ENCODE measurements at regions not wholly inside any gene's neighbourhood (a gene's known extent, or its start where the extent isn't known, plus 50 kb on each side); places are given as distances from the start of the nearest gene placed in this dataset.

- DNase-seq (ENCODE audit: low spot score) = no peak
Observed at GRCh38 chr2:20150110-20150706, 74.7 kb downstream of the SDC1 start.

DNA sequence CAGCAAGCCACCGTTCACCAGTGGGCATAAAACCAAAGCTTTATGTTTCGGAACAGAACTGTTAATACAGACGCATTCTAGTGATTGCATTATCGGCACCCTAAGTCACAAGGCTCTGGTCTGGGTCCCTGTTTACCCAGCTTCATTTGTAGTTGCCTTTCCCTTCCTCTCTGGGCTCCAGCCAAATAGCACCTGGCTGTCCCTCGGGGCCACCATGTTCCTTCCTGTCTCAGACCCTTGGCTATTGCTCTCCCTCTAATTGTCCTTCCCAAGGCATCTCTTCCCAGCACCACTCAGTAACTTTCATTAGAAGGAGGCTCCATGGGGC is 75.3 kb downstream of the SDC1 start:
- no peak for DNase-seq (ENCODE audit: low spot score)

DNA sequence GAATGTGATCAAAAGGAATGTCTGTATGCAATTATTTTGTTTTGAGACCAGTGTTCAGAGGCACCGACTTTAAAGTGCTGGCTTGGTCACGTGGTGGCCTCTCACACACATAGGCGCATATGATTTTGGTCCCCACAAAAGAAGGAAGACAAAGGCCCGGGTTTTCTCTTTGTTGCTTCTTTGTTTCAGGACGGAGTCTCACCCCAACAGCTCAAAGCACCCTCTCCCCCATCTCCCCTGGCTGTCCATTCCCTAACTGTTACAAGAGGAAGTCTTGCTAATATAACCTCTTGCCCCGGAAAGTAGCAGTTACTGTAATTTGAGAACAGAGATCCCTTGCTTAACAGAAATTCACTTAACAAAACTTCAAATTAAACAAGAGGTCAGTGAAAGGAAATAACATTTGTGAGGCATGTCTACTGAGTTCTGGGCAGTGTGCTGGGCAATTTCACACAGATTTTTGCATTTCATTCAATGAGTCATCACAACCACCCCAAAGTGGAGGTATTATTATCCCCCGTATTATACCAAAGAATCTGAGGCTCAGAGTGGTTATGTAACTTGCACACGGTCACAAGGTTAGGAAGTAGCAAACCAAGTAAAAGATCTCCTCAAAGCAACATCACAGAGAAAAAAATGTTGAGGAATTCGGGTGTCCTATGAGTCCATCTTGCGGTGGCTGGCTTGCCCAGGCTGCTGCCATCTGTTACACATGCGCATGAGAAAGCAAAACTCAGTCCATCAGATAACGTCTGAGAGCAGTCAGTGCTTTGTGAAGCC is 75.8 kb downstream of the SDC1 start:
- DNase-seq (ENCODE audit: low spot score) = no peak

DNA sequence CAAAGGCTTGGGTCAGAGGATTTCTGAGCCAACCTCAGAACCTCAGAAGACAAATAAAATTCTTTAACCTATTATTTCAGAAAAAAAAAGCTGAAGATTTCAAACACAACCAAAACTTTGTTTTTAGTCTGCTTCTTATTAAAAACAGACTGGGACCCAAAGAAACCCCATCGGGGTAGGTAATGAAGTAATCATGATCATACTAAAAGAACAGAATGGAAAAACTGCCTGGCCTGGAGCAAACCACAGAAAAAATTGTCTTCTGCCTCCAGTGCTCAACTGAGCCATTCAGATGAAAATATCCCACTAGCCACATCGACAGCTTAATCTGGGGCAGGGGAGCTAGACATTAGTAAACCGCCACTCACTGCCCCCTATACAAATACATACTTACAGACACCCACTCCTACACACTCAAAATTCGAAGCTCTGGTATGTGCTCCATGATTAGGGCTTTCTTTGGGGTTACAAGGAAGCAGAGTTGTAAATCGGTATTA is 76.5 kb downstream of the SDC1 start:
- DNase-seq (ENCODE audit: low spot score) = no peak

DNA sequence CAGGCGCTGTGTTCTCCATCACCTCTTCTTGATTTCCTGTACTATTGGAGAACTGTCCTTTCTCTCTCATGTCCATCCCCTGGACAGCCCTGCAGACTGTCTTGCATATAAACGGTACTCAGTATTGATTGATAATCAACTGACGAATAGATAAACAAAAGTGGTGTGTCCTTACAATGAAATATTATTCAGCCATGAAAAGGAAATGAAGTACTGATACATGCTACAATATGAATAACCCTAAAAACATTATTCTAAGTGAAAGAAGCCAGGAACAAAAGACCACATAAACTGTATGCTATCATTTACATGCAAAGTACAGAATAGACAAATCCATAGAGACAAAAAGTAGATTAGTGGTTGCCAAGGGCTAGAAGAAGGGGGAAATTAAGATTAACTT is 77.6 kb downstream of the SDC1 start:
- DNase-seq (ENCODE audit: low spot score) = no peak

- DNase-seq (ENCODE audit: low spot score) = no peak
Observed at GRCh38 chr2:20146401-20146800, 78.5 kb downstream of the SDC1 start.

GRCh38 chr2:20145497-20146193 is 79.3 kb downstream of the SDC1 start:
- DNase-seq (ENCODE audit: low spot score) = no peak

DNA sequence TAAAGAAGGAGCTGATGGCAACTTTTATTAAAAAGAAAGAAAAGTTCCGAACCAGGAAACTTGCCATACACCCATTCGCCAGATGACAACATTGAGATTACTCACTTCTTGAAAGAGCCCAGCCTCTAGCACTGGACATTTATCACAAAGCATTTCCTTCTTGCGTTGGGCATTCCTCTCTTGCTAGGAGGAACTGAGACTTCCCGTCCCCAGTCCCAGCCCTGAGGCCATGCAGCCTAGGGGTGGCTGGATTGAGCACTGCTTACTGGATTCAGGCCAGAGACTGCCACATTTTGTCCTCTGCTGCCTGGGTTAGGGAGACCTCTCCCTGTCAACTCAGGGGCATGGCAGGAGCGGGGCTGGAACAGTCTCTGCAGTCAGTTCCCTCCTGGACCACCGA is 80.1 kb downstream of the SDC1 start:
- DNase-seq (ENCODE audit: low spot score) = no peak

GRCh38 chr2:20144196-20144595 is 80.7 kb downstream of the SDC1 start:
- no peak for DNase-seq (ENCODE audit: low spot score)

- DNase-seq (ENCODE audit: low spot score) = no peak
Observed at GRCh38 chr2:20143263-20143662, 81.7 kb downstream of the SDC1 start.

- DNase-seq (ENCODE audit: low spot score) = no peak
Observed at GRCh38 chr2:20141806-20142205, 83.1 kb downstream of the SDC1 start.

DNA sequence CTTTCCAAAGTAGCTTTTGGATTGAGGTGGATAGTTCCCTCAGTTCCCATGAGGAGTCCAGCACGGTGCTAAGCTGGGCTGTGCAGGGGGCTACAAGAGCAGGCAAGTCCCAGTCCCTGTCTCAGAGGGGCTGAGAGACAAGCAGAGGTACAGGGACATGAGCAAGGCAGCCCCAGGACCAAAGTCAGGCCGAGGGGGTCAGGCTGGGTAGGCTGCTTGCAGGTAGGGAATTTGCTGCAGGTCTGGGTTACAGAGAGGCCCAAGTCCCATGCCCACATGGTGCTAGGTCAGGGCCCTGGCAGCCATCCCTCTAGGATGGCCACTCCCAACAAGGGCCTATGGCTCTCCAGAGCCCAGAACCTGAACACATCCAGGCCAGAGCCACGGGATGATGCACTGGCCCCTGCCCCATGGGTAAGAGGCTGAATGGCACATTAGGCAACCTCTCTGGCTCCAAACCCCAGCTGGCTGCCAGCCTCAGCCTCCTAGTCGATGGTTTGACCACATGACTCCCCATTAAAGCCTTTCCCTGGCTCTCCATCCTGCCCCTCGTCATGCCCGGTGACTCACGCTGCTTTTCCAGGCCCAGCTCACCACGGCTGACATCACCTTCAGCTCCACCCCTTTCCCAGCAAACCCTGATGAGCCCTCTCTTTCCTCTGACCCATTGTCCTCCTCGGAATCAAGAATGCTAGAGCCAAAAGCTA is 83.7 kb downstream of the SDC1 start:
- DNase-seq (ENCODE audit: low spot score) = peak; percentile 73

DNA sequence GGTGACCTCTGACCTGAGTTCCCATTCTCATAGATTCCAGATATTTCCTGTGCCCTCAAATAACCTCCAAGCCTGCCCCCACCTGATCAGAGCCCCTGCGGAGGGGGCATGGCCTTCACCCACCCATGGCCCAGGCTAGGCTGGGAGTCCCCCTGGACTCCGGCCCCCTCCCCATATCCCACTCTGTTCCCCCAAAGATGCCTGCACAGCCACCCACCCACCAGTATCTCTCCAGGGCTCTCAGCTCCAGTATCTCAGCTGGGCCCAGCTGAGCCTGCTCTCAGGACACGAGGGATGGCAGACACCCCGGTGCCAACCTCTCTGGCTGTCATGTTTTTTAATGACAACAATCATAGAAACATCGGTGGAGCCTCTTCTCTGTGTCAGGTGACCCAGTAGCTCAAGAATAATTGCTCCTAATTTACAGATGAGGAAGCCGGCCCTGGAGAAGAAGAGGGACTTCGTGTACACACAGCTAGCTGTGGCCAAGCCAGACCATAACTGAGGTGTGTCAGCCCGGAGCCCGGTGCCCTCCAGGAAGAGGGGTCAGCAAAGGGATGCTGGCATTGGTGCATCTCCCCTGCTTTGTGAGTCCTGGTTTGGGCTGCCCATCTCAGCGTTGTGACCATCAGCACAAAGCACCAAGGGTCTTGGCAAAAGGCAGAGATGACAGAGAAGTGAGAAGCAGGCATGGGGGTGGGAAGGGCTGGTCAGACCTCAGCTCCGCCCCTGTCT is 84.4 kb downstream of the SDC1 start:
- DNase-seq (ENCODE audit: low spot score) = no peak

DNA sequence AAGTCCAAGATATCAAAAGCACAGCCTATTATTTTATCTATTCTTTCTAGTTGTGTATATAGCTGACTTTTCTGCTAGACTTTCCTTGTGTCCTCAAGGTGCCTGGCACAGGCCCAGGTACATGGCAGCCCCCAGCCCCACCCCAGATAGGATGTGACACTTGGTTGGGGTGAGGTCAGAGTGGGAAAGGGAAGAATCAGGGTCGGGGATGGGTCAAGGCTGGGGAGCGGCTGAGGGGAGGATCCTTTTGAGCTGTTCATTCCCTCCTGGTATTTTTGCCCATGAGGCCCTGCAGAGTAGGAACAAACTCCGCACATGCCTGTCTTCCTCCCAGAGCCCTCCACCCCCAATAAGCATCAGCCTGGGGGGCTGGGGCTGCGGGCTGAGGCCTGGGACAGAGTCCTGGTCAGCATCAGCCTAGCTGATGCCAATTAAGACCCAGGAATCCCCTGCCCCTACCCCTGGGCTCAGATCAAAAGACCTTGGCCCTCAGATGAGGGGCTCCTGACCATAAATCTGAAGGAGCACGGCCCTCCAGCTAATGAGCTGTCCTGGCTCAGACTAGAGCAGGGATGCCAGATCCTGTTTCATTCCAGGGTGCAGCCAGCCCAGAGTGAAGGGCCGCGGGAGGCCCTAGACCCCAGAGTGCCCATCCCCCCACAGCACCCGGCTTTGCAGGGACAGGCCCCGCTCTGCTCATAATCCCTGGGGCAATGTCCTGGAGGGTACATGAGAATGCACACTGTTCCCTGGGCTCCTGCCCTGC is 85.3 kb downstream of the SDC1 start:
- no peak for DNase-seq (ENCODE audit: low spot score)

- no peak for DNase-seq (ENCODE audit: low spot score)
Observed at GRCh38 chr2:20138696-20139095, 86.2 kb downstream of the SDC1 start.

- DNase-seq (ENCODE audit: low spot score) = no peak
Observed at GRCh38 chr2:20137884-20138283, 86.5 kb upstream of the LAPTM4A start.

DNA sequence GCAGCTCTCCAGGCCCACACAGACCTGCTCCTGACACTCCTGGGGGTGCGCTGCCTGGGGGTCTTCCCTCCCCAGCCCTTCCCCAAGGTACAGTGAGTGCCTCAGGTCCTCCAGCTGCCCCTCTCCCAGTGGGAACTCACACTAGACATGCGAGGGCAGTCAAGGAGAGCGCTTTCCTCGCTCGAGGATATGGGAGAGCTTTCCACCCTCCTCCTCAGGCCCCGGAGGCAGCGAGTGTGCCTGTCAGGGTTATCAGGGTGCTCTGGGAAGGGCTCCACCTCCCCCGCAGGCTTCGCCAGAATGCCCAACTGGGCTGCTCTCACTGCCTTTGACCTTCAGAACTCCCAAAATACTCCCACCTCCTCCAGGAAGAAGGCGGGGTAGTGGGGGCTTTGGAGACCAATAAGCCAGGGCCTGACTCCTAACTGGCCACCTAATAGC is 85.7 kb upstream of the LAPTM4A start:
- no peak for DNase-seq (ENCODE audit: low spot score)

GRCh38 chr2:20136149-20136548 is 84.7 kb upstream of the LAPTM4A start:
- DNase-seq (ENCODE audit: low spot score) = no peak

DNA sequence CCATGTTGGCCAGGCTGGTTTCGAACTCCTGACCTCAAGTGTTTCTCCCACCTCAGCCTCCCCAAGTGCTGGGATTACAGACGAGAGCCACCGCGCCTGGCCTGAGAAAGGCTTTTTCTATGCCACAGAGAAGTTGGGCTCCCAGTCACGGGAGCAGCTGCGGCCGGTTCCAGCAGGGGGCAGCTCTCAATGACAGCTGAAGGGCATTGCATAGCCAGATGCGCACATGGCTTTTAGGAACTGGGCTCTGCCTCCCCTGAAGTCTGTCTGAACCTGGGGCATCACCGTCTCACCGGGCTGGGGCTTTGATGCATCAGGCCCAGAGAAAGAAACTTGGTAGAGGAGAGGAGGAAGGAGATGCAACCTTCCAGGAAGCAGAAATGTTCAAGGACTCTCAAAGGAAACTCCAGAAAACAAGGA is 84.2 kb upstream of the LAPTM4A start:
- DNase-seq (ENCODE audit: low spot score) = peak; percentile 67

DNA sequence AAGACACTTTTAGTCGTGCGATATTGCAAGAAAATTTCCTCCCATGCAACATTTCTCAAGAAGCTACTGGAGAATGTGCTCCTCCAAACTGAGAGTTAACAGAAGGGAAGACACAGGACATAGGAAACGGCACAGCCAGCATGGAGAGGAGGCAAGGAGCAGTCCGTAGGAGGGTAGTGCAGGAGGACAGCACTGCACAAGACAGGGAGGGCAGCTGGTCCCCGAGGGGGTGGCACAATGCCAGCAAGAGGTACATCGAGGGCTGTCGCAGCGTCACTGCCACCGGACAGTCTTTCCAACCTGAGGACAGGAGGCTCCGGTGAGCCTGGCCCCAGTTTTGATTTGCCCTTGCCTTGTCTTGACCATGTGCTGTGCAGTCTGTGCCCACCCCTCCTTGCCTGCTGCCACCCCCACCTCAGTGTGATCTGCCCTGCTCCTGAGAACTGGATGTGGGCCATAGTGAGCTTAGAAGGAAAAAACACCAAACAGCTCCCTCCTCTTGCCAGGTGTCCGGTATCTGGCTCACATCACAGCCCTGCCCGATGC is 81.6 kb upstream of the LAPTM4A start:
- DNase-seq (ENCODE audit: low spot score) = no peak

Measured in mucosa of gallbladder (tissue), 1 donor.